HG03280 (cell line): ENCODE measurements at regions not wholly inside any gene's neighbourhood (a gene's known extent, or its start where the extent isn't known, plus 50 kb on each side); places are given as distances from the start of the nearest gene placed in this dataset.

Experiments
- ATAC-seq: cut with Tn5 transposase; IDR thresholded peaks from one replicate; pipeline ENCODE4 v1.9.1; 2021; ENCODE audit warnings: mild to moderate bottlenecking, moderate library complexity; ENCODE audit not compliant: unreplicated experiment

DNA sequence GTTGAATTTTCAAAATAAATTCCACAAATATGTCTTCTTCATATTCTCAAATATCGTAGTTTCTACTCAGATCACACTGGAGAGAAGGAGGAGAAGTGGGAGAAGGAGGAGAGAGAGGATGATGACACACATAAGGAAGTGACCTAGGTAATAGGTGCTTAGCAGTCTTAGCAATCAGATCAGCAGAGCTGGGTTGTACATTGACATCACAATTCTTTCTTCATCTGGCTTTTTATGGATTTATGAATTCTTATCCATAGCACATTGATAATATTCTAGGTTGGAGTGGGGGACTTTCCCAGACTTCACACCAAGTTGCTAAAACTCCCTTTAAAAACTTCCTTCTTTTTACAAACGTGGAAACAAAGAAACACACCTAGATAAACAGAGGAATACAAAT is 86.9 kb downstream of the FGF9 start:
- ATAC-seq = no peak

DNA sequence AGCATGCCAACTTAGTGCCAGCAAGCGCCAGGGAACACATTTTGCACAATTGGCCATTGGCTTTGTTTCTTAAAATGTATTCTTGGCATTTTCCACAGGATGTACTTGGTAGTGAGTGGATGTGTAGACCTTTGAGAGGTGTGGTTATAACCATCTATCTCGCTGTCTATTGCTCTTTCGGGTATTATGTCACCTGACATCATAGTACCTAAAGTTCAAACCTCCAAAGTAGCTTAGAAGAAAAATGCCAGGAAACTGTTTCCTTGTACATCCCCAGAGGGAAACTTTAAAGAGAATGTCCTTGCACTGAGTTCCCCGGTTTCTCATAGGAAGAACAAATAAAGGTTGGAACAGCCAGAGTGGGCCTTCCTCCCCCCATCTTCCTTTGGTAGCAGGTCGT is 87.6 kb downstream of the FGF9 start:
- ATAC-seq = no peak

DNA sequence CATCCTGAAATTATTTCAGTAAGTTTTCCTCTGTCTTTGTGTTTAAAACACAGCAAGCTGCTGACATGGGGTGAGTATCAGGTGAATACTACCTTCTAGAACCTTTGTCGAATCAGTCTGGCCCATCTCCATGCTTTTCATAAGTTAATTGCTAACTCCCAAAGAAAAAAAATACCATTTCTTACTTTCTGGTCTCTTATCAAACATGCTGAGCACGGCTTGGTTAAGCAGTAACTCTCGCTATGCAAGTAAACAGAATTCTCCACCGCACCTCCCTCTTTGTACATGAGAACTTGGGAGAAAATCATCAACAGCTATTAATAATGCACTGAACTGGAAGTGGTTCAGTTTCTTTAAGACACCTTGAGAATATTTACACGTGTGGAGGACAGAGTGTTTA is 88.6 kb downstream of the FGF9 start:
- no peak for ATAC-seq

DNA sequence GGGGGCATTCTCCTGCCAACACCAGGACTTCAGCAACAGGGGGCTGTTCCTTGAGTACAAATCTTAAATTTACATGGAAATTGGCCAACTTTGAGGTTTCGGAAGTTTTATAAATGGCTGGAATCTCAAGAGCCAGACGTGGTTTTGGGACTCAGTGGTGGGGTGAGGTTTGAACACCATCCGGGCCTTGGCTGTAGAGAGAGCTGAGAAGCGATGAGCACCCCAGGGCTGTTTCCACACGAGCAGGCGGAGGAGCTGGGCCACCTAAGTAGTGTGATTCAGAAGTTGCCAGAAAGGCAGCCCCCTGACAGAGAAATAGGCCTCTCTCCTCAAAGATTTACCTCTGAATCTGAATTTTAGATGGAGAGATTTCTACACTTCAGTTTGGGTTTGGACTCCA is 89.0 kb downstream of the FGF9 start:
- no peak for ATAC-seq

DNA sequence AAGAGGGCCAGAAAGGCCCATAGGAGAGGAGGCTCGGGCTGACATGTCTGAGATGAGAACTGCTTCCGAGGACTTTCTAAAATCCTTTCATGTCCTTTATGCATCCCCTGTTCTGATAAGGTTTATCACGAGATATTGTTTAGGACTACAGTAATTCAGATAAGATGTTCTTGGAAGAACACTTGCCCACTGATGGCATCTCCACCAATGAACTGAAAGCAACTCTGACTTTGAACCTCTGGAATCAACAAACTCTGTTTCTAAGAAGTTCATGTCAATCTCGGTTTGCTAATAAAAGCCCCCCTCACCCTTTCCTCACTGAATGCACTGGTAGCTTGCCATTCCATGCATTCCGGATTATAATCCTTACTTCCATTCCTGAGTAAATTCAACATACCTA is 90.9 kb downstream of the FGF9 start:
- no peak for ATAC-seq

DNA sequence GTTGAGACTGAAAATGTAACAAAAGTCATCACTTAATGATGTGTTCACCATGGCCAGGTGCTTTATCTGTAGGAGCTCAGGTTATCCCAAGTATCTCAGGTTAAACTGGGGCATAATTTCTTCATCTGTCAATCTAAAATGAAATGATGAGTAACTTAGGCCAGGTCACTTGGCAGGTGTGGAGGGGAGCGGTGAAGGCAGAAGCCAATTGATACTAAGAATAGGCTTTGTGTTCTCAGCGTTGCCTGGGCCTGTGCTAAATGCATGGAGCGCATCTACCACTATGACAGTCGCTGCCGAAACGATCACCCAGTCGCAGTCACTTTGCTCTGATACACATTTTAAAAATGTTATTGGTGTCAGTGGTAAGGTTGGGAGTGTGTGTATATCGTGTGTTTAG is 91.6 kb downstream of the FGF9 start:
- no peak for ATAC-seq

DNA sequence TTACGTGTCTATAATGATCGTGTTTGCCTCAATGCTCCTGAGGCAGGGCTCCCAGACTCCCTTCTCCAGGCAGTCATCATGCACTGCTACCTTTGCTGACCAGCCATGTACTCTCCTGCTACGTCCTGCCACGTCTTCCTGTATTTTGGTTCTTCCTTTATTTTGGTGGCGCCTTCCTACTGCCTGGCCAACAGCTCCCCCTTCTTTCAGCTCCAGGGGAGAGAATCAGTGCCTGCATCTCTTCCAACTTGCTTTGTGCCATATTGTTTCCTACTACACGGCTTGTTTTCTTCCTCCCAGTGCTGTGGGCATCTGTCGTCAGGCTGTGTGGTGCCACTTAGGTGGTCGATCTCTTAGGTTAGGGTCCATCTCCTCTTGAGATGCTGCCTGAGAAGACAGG is 96.2 kb downstream of the FGF9 start:
- no peak for ATAC-seq

DNA sequence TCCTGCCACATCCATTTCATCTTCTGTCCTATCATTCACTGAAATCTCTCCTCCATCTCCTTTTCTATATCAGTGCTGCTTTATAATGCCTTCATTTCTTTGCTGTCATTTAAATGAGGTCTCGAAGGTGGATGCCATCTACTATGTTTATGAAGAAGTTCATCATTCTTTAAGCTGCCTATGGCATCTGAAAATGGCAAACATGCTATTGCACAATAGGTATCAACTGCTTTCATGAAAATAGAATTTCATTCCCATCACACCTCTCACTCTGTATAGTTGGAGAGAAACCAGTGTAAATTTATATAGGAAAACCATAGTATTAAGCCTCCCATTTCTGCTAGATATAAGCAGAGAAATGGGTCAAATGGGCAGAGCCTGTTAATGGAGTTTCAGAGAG is 100.2 kb downstream of the FGF9 start:
- no peak for ATAC-seq

DNA sequence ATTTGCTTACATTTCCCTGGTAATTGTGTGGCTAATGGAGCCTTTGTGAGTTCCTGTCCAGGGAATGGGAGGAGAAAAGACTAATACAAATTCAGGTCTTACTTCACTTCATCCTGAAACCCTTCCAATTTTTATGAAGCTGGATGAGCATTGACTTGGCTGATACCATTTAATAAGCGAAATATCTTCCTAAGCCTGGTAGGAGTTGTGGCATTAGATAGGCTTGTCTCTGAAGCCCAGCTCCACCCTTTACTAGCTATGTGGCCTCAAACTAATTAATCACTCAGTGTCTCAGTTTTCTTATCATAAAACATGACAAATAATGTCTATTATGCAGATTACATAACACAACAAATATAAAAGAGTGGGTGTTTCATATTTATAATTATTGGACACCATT is 106.3 kb downstream of the FGF9 start:
- ATAC-seq = no peak

DNA sequence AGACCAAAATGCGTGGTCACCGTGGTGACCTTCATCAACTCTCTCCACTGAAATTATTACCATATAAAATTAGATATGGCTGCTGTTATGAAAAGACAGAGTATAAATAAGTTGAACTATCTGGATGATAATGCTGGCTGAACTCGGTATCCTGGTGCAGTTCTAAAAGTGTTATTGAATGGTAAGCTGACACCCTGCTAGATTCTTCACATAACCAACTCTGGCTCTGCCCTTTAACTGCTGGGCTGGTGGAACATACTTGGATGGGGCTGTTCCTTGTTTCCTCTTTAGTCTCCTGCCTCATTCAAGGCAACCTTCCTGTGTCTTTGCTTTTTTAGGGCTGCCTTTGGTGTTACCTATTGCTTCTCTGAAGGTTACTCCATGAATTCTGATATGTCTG is 106.9 kb downstream of the FGF9 start:
- no peak for ATAC-seq

DNA sequence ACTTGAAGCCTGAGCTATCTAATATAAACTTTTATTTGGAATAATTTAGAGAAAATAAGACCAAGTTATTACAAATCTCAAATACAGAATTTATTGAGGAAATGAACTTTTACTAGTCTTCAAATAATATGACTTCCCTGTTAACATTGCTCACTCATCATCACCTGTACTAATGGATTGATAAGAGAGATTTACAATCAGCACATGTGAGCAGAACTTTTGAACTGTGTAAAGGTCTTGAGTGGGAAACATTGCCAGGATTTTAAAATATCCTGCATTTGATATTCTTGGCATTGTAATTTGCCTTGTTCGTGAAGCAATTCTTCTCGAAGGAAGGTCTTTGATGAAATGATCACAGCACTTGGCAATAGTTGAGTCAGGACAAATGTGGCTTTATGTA is 111.9 kb downstream of the FGF9 start:
- no peak for ATAC-seq

DNA sequence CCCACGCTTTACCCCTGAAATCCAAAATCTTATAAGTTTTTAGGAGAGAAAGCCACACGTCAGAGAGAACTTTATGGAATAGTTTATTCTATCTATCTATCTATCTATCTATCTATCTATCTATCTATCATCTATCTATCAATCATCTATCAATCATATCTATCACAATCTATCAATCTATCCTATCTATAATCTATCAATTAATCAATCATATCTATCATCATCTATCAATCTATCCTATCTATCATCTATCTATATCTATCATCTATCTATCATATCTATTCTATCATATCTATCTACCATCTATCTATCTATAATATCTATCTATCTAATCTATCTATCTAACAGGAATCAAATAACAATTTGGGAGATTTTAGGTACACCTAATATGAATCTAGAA is 115.1 kb downstream of the FGF9 start:
- ATAC-seq = no peak

DNA sequence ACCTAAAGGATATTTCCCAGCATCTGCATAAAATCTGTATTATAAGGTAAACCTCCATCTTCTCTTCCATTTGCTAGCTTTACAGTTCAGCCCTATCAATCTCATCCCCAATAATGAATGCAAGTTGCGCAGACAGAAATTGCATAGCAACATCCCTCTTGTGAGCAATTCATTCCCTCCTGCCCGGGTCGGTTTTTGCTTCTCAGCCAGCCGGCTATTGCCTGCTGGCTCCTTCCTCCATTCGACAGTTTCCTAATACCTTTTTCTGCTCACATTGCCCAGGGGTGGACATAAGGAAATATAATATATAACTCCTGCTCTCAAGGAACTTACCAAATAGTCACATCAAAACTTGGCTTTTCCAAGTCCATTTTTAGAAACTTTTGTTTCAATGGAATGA is 125.2 kb downstream of the FGF9 start:
- no peak for ATAC-seq

DNA sequence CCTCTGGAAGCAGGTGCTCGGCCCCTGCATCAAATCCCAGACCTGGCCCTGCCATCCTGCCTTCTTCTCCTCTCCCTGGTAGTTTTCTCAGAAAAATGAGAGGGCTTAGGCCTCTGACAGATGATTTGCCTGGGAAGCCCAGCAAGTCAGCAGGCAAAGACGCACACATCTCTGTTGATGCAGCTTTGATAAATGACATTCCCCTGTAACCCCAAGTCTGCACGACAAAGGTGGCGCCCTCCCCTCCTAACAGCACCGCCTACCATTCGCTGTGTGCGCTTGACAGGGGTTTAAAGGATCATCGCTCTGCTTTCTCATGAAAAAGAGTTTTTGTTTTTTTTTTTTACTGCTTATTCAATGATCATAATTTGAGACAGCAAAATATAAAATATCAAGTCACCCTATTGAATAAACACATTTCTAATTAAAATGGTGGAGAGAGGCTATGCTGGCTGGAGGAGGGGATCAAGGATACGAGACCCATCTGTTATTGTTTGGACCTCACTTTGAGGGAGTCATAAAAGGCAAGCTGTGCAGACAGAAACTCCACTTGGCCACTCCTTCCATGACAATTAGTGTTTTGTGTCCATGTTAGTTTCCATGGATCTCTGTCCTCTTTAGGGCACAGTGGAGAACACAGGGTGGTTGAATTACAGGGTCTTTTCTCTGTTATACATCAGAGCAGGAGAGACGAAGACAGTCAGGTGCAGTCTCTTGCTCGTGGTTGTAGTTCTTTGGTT is 126.1 kb downstream of the FGF9 start:
- no peak for ATAC-seq

DNA sequence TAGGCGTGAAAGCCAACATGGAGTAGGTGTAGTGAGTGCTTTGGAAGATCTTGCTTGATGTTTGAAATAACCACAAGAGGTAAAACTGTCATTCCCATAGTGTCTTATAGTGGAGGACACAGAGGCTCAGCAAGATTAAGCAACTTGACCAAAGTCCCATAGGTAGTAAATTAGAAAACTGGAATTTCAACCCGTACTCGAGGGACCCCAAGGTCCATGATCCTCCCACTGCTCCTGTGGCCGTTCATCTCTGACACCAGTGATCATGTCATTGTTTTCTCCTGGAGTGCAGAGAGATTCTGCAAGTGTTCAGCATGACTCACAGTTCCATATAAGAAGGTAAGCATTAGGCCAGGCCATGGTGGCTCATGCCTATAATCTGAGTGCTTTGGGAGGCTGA is 126.9 kb downstream of the FGF9 start:
- ATAC-seq = no peak

DNA sequence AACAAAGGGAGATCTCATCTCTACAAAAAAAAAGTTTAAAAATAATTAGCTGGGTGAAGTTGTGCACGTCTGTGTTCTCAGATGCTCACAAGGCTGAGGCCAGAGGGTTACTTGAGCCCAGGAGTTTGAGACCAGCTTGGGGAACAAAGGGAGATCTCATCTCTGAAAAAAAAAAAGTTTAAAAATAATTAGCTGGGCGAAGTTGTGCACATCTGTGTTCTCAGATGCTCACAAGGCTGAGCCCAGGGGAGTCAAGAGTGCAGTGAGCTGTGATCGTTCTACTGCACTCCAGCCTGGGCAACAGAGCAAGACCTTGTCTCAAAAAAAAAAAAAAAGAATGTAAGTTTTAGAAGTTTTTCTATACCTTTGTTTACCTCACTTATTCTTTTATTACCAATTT is 127.3 kb downstream of the FGF9 start:
- ATAC-seq = no peak

DNA sequence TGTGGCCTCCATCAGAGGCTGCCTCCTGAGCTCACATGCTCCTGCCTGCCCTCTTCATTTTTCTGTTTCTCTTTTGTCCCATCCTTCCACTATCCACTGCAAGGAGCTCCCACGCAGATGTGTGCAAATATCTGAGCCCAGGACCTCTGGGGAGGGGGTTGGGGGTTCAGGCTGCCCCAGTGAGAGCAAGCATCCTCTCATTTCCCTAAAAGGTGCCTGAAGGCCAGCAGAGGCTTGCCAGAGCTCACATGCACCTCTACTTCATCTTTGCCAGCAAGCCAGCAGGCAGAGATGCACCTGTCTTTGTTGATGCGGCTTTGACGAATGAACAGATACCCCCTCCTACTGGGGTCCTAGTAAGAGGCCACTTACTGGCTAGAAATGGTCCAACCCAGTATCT is 128.8 kb downstream of the FGF9 start:
- ATAC-seq = no peak

DNA sequence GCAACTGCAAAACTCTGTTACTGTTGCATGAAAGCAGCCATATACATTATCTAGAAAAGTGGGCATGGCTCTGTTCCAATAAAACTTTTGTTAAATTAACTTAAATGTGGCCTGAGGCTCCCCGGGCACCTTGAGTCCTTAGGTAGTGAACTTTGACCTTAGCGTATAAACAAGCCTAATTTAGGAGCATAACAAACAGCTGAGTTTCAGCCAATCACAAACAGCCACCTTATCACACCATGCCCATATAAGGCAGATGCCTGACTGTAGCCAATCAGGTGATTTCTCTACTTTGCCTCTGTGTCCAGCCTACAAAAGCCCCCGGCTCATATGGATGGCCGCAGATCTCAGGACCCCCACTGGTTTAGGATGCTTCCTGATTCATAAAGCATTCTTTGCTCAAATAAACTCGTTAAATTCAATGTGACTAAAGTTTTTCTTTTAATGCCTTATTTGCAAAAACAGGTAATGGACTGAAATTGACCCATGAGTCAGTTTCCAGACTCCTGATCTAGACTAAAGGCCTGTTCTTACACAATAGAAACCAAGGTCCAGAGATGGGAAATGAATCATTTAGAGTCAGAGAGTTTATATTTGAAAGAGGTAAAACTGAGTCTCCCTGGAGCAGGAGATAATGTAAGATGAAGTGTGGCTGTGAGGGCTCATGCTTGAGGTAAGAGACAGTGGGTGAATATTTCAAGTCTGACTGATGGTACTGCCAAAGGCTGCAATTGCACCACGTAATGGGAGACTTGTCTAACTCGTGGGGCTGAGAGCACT is 130.2 kb downstream of the FGF9 start:
- ATAC-seq = no peak

DNA sequence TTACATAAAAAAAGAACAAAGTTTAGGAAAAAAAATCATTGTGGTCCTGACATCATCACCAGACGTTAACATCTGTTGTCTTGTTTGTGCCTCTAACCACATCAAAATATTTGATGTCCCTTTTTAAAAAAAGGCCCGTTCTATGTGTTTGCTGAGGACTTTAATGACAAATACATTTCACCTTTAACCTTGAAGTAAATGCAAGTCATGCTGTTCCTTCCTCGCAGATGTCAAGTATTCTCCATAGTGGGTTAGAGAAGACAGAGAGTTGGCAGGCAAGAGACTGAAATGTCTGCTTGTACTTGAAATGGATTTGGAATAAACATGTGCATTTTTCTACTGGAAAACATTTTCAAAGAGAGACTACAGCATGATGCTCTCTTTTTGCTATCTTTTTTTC is 134.9 kb downstream of the FGF9 start:
- no peak for ATAC-seq

DNA sequence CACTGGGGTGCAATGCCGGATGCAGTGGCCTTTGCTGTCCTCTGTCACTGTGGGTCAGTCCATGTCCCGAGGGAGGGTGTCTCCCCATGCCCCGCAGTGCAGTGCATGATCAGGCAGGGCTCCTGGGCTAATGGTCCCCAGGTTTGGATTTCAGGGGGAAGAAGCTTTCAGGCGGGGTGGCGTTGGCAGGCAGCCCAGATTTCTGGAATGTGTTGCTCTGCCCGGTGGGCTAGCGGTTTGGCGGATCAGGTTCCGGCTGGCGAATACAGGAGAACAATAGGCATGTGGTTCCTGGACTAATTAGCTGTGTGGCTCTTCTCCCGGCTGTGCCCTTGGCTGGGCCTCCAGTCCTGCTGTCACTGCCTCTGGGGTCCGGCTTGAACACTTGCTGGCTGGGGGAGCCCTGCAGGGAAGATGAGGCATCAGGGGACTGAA is 141.3 kb downstream of the FGF9 start:
- ATAC-seq = no peak

DNA sequence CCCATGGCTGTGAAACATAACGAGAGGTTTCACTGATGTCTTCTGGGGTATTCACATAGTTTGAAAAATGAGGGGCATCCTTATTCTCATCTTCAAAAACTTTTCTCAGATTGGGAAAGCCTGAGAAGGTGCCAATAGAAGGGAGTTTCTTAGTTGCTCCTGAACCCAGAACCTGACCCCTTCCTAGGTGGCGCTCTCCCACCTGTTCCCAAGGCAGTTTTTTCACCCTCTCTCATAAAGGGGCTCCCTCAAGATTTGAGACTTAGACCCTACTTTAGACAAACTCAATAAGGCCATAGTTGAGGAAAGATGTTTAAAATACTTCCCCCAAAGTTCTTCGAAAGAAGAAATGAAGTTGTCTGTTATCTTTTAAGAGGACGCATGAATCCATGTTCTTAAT is 142.2 kb downstream of the FGF9 start:
- ATAC-seq = no peak

DNA sequence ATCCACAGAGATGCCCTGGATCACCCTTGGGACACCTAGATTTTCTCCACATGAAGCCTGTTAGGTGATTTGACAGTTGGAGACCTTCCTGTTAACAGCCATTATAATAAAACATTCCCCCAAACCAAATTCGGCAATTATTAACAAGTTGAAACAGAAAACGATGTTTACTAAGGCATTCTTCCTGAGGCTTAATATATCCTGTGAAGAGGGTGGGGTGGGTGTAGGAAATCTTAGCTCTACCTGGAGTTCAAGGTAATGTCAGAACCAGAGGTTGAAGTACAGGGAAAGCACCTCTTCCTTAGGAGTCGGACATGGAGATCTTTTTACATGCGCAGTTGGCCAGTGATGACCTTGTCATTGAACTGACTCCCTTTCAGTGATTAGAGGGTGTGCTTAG is 143.0 kb downstream of the FGF9 start:
- ATAC-seq = no peak

DNA sequence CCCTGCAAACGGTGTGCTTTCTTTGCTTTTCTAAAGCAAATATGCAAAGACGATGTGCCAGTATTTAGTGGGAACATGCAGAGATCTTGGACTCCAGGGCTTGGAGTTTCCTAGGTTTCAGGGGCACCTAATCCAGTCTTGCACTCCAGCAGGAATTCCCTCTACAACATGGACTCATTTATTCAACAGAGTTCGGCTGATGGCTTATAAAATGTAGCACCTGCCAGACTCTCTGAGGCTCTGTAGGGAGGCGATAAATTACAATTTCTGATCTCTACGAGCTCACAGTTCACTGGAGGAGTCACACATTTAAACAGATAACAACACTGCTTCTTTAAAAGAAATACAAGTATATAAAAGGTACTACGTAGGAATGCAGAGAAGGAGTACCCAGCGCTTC is 143.7 kb downstream of the FGF9 start:
- ATAC-seq = no peak
